ENCODE measurements at regions not wholly inside any gene's neighbourhood (a gene's known extent, or its start where the extent isn't known, plus 50 kb on each side); places are given as distances from the start of the nearest gene placed in this dataset.

GRCh38 chr17:65434251-65434650 is 127.2 kb downstream of the AXIN2 start:
- Histone ChIP-seq H3K36me3 (ENCODE audit: control insufficient read depth, insufficient read depth, low read length) (no peaks in the 10 kb centered on the region), H3K4me2 (ENCODE audit: low read depth, low read length) (no peak overlapping the region), H3K9me3 (ENCODE audit: control insufficient read depth, insufficient read depth, low read length) (no peaks in the 10 kb centered on the region), H3K4ac (ENCODE audit: low read depth, low read length) (no peak overlapping the region), H3K18ac (ENCODE audit: low read depth, low read length) (no peak overlapping the region), H4K8ac (ENCODE audit: low read depth in 2 of 2, low read length in 2 of 2) (no peak overlapping the region), H3K27ac (ENCODE audit: insufficient read depth, low read length) (no peak overlapping the region), H2BK120ac (ENCODE audit: low read depth, low read length) (no peak overlapping the region), H3K9me1 (ENCODE audit: insufficient read depth, low read length) (no peaks in the 10 kb centered on the region), H2BK5ac (ENCODE audit: low read depth, low read length, poor library complexity, severe bottlenecking) (no peak overlapping the region), H3K4me1 (ENCODE audit: control insufficient read depth, insufficient read depth, low read length) (no peaks in the 10 kb centered on the region), H4K91ac (ENCODE audit: insufficient read depth, low read depth, low read length) (no peak overlapping the region), H3K4me3 (ENCODE audit: insufficient read depth, low read depth, low read length) (no peak overlapping the region), H2AK5ac (ENCODE audit: low read depth, low read length) (no peak overlapping the region), H4K20me1 (ENCODE audit: insufficient read depth, low read length) (no peaks in the 10 kb centered on the region), H2AK9ac (replicated peaks; ENCODE audit: low read depth, low read length, poor library complexity) (no peak overlapping the region), H3K9ac (ENCODE audit: low read depth, low read length) (no peak overlapping the region), H3K27me3 (ENCODE audit: control insufficient read depth, insufficient read depth, low read length) (peaks cover 12% of the 10 kb centered on the region), H2BK20ac (ENCODE audit: low read depth, low read length) (no peak overlapping the region), H4K5ac (ENCODE audit: low read depth, low read length) (no peak overlapping the region), H3K14ac (replicated peaks; ENCODE audit: low read depth, low read length) (no peak overlapping the region), H2BK15ac (ENCODE audit: low read depth, low read length) (no peak overlapping the region), H3K23ac (ENCODE audit: low read depth, low read length) (no peak overlapping the region), H3K79me1 (ENCODE audit: low read depth in 1 of 2, low read length in 2 of 2) (no peaks in the 10 kb centered on the region), H3K56ac (ENCODE audit: extremely low read depth, insufficient read depth, low read length) (no peak overlapping the region), H2AFZ (replicated peaks; ENCODE audit: low read length, poor library complexity) (no peak overlapping the region)
- ATAC-seq (ENCODE audit: low read depth), result no peak
- BruUV-seq (replicated peaks), result no TSS peak
- intact Hi-C loops (cut with micrococcal nuclease), result no loop called here
- TF ChIP-seq MAZ (IDR thresholded peaks at IDR 0.05; ENCODE audit: borderline replicate concordance, low read depth, low read length) (no peak), FOS (IDR thresholded peaks at IDR 0.05; ENCODE audit: low read depth, low read length) (no peak), RAD21 (IDR thresholded peaks at IDR 0.05; ENCODE audit: low read length) (no peak), POLR2A (IDR thresholded peaks at IDR 0.05; ENCODE audit: low read depth, low read length) (no peak), MAFK (IDR thresholded peaks at IDR 0.05; ENCODE audit: low read depth, low read length) (no peak), BHLHE40 (IDR thresholded peaks at IDR 0.05; ENCODE audit: low read depth, low read length) (no peak), CTCF (conservative IDR thresholded peaks at IDR 0.05; ENCODE audit: low read depth, low read length) (no peak), USF2 (IDR thresholded peaks at IDR 0.05; ENCODE audit: low read depth, low read length) (no peak), CEBPB (IDR thresholded peaks at IDR 0.05; ENCODE audit: low read depth, low read length) (no peak), RFX5 (IDR thresholded peaks at IDR 0.05; ENCODE audit: low read depth, low read length) (no peak), ELK1 (IDR thresholded peaks at IDR 0.05; ENCODE audit: borderline replicate concordance, low read depth, low read length) (no peak), CHD1 (IDR thresholded peaks at IDR 0.05; ENCODE audit: low read depth, low read length) (no peak), NFE2L2 (IDR thresholded peaks at IDR 0.05; ENCODE audit: low read depth, low read length) (no peak), MXI1 (IDR thresholded peaks at IDR 0.05; ENCODE audit: borderline replicate concordance, low read depth, low read length) (no peak), SMC3 (IDR thresholded peaks at IDR 0.05; ENCODE audit: low read depth, low read length) (no peak), RCOR1 (IDR thresholded peaks at IDR 0.05; ENCODE audit: insufficient replicate concordance, low read length) (no peak)
- dilution Hi-C loops (cut with HindIII; ENCODE audit: low sequenced_read_pairs, unreplicated experiment), result no loop called here
- ChIA-PET POLR2A (ENCODE audit: unreplicated experiment) (no interaction called here), CTCF (no interaction called here)
- in situ Hi-C loops (cut with MboI; ENCODE audit: low sequenced_read_pairs), result no loop called here
- WGBS, 2 experiments (ENCODE audit: extremely low coverage in 2 of 2, insufficient read length in 1 of 2), result 75% methylated on average over 2 of the region's 7 CpGs; no CpG with 5 or more reads in 1 of the 2 experiments
- DNase-seq, result no peak

All from IMR-90 (cell line).